NCI-H187 (cell line): ENCODE measurements at regions not wholly inside any gene's neighbourhood (a gene's known extent, or its start where the extent isn't known, plus 50 kb on each side); places are given as distances from the start of the nearest gene placed in this dataset.

Source experiments
- DNase-seq, 2 experiments: peaks; one replicate each; lab custom pipeline; 2025; lab: John Stamatoyannopoulos, UW

DNA sequence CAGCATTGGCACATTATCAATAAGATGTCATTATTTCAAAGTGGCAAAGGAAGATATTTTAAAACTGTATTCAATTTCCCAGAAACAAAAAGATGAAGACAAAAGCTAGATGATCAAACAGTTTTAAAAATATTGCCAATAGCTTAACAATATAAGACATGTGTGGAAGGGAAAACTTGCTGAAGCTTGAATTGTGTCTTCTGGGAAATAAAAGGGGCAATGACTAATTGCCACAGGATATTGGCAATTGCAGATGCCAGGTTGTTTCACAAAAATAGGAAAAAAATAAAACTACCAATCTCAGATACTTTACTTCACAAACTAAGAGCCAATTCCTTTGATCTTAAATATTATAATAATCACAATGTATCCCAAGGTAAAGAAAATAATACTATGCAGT is 679.8 kb upstream of the ADAMTS5 start:
- DNase-seq: no peak

DNA sequence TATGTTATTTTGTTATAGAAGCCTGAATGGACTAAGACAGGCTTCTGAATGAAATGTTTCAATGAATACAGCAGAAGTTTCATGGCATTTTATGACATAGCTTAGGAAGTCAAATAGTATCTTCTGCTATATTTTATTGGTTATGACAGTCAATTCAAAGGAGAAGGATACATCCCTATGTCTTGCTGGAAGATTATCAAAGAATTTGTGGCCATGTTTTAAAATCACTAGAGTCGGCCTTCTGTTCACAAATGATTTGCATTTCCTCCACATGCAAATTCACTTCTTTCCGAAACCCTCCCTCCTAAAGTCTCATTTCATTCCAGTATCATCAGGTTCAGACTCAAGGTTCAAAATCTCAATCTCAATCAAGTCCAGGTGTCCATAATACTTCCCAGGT is 679.2 kb upstream of the ADAMTS5 start:
- DNase-seq: no peak

- no peak for DNase-seq
Measured at GRCh38 chr21:27645285-27645684, 678.4 kb upstream of the ADAMTS5 start.

DNA sequence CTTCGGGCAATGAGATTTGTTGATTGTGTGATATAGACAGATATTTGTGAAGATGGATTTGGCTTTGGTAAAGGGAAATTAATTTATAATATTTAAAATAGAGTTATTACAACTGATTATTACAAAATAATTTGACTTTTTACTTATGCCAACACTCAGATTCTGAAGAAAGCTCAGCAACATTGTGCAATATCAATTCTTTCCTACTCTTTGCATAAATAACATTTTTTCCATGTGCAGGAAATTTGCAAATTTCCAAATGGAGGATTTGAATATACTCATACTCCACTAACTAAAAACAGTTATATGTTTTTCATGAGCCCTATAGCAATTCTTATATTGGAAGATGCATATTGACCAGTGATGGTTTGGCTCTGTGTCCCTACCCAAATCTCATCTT is 676.4 kb upstream of the ADAMTS5 start:
- DNase-seq: no peak

GRCh38 chr21:27639286-27639685 is 672.4 kb upstream of the ADAMTS5 start:
- DNase-seq: no peak

- no peak for DNase-seq
Measured at GRCh38 chr21:27636656-27637055, 669.8 kb upstream of the ADAMTS5 start.

DNA sequence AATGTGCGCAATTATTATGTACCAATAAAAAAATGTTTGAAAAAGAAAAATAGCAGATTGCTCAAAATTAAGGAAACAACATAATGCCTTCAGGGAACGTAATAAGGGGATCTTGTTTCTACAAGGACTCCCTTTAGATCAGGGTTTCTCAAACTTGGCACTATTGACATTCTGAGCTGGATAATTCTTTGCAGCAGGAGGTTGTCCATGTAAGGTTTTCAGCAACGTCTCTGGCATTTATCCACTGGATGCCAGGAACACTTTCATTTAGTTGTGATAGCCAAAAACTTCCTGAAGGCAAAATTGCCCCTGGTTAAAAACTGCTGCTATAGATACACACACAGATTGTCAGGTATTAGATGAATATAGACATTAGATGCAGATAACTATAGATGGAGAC is 666.7 kb upstream of the ADAMTS5 start:
- no peak for DNase-seq

DNA sequence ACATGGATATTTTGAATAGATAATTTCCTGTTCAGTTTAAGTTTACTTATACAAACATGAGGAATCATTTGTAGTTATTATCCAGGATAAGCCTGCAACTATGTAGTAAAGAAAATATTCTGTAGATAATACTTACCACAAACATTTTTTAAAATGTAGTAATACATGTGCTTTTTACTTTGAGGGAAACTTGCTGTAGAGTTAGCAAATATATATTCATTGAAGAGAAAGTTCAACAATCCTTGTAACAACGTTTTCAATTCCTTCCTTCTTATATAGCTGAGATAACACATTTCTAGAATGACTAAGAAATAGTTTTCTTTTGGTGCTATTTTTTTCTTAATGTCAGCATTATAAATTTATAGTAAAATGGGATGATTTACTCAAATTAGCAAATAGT is 664.6 kb upstream of the ADAMTS5 start:
- DNase-seq: no peak

DNA sequence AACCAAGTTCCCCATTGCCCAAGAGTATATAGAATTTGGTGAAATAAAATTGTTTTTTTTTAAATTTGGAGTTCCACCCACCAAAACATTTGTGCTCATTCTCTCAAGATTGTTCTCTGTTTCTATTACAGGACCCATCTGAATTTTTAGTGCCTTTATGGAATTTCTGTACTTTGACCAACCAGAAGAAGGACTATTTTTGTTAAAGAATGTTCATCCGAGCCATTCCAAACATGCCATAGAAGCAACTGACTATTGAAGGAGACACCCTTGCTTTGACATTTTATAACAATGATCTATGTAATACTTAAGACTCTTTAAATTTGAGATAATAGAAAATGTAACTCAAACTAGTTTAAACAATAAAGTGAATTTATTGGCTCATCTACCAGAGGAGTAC is 655.7 kb upstream of the ADAMTS5 start:
- no peak for DNase-seq

DNA sequence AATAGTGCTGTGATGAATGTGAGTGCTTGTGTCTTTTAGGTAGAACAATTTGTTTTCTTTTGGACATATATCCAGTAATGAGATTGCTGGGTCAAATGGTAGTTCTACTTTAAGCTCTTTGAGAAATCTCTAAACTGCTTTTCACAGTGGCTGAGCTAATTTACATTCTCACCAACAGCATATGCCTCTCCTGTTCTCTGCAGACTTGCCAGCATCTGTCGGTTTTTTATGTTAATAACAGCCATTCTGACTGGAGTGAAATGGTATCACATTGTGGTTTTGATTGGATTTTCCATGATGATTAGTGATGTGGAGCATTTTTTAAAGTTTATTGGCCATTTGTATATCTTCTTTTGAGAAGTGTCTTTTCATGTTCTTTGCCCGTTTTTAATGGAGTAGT is 647.3 kb upstream of the ADAMTS5 start:
- DNase-seq: no peak

- DNase-seq: no peak
Measured at GRCh38 chr21:27606422-27606821, 639.5 kb upstream of the ADAMTS5 start.

GRCh38 chr21:27596196-27596595 is 629.3 kb upstream of the ADAMTS5 start:
- no peak for DNase-seq

DNA sequence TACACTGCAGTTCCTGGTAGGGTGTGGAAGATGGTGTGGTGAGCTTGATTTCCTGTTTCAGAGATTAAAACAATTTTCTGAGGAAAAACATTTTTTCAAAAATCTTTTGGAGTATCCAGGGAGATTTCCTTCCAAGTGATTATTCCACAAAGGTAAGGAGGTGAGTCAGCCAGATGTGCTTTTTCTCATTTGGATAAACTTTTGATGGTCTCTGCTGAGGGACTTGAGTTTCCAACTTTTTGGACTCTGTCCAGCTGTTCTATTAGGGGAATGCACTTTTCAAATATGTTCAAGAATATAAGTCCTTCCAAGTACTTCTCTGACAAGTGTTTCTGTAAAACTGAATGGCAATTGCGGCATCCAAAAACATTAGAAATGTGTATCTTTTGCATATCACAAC is 628.8 kb upstream of the ADAMTS5 start:
- DNase-seq: no peak

DNA sequence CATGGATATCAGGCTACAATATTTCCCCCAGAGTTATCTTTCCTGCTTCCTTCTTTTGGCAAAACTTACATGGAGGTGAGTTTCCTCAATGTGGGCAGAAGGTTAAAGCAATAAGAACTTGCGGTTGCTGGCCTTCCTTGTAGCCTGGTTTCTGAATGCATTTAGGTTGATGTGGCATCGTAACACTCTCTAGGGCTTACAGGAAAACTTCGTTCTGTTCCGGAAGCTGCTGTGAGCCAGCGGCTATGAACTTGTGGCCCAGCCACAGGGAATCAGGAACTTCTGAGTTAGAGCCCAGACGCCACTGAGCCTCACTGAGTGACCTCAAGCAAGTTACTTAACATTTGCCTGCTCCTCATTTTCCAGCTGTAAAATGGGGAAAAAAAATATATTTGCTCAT is 623.4 kb upstream of the ADAMTS5 start:
- DNase-seq: no peak

GRCh38 chr21:27589781-27590180 is 622.9 kb upstream of the ADAMTS5 start:
- DNase-seq: no peak

GRCh38 chr21:27586986-27587385 is 620.1 kb upstream of the ADAMTS5 start:
- DNase-seq: no peak

DNA sequence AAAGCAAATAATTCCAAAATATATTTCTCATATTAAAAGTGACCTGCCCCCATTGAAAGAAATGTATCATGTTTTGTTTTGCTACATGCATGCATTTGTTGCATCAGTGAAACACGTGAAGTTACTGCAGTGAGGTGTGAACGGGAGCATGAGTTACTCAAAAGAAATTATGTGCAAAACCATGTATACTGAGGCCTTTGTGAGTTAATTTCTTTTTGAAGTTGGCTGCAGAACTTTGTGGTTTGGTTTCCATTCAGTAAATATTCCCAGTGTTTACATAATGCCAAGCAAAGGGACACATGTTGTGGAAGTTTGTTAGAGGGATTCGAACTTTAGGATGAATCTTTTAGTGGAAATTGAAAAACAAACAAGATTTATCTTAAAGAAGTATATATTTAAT is 619.4 kb upstream of the ADAMTS5 start:
- DNase-seq: no peak

GRCh38 chr21:27584256-27584655 is 617.4 kb upstream of the ADAMTS5 start:
- no peak for DNase-seq

DNA sequence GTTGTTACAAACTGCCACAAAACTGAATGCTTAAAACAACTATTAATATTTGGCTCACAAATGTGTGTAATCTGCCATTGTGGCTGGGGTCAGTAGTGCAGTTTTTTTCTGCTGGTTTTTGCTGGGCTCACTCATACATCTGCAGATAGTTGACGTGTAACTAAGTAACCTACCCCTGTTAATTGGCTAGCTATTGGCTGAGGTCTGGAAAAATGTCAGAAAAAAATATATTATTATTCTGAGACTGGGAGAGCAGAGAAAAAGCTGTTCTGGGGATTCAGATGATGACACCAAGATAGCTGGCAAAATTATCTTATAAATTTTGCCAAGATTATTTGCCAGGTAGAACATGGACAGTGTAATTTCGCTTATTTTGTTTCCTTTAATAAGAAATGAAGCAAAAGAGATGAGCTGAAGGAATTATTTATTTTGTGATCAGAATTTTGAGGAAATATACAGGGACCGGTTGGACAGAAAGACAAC is 616.1 kb upstream of the ADAMTS5 start:
- no peak for DNase-seq

DNA sequence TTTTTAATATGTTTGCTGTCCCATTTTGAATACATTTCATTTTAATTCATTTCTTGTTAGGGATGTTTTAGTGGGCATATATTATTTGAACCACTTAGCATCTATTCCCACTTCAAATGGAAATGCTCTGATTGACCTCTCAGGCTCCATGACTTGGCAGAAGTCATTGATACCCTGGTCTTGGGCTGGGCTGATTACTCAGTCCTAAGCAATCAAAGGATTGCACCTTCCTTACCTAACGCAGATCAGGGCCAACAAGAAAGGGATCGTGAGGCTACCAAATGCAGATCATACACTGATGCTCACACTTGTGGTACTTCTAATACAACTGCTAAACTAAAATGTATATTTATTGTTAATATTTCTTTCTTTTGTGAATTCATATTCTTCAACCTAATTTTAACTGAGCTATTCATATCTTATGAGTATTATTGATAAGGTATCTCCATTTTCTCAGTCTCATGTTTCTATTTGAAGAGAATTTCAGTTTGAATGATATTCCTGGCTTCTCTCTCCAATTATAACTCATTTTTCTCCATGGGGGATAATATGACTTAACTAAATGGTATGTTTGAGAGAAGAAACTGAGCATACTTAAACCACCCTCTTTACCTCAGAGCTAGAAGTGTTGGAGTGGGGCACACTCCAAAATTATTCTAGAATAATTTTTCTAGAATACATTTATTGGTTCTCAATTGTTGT is 615.5 kb upstream of the ADAMTS5 start:
- no peak for DNase-seq

- DNase-seq: no peak
Measured at GRCh38 chr21:27581168-27581567, 614.3 kb upstream of the ADAMTS5 start.

- DNase-seq: no peak
Measured at GRCh38 chr21:27580276-27580675, 613.4 kb upstream of the ADAMTS5 start.

DNA sequence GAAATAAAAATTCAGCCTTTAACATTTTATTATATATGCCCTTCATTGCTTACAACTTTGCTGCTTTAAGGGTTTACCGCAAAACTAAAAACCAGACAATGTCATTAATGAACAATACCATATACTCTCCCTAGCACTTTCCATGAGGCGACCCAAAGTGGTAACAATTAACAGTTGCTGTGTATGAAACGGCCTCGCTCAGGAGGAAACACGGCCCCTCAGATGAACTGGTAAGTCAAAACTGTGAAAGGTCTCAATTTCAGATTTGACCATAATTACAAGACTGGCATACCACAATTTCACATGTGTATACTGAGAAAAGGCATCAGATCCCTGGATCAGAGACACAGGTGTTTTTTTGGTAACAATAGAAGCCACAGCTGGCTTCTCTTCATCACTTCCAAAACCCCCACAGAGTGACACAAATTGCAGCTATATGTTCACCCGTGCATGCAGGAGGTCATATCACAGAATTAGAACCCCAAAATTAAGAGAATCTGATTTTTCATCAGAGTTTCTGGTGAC is 611.9 kb upstream of the ADAMTS5 start:
- DNase-seq: no peak

GRCh38 chr21:27572696-27573095 is 605.8 kb upstream of the ADAMTS5 start:
- DNase-seq: no peak
